A549 (cell line): ENCODE measurements at regions not wholly inside any gene's neighbourhood (a gene's known extent, or its start where the extent isn't known, plus 50 kb on each side); places are given as distances from the start of the nearest gene placed in this dataset.

Experiments used
- ATAC-seq, 2 experiments: fragments of 200-7000 bp in 1 of 2; fragments of >200 bp in 1 of 2; cut with Nextera tagmentation in 1 of 2; cut with Tn5 transposase in 1 of 2; 3 replicates each; pipeline versions ENCODE4 v1.8.0 to v1.9.1; 2018 to 2020; ENCODE audit warnings: mild to moderate bottlenecking in 1 of 2, moderate library complexity in 1 of 2
- CTCF ChIA-PET: fragments of 300-600 bp; sonication (Branson Sonifier 250); formaldehyde crosslinking; extraction: SDS; loops from one replicate; lab custom pipeline; 2021; ENCODE audit warnings: antibody characterized with exemption, inconsistent platforms; lab: Yijun Ruan, JAX
- POLR2A ChIA-PET: fragments of 350-600 bp; formaldehyde crosslinking; extraction: SDS; loops from one replicate; lab custom pipeline; 2021; ENCODE audit warnings: antibody characterized with exemption, inconsistent platforms; lab: Yijun Ruan, JAX
- DNase-seq, 2 experiments: peaks; one replicate each; pipeline versions ENCODE4 v3.0.0 to v3.0.0-alpha.2; 2011 to 2016; ENCODE audit warnings: low read depth in 1 of 2, low spot score in 1 of 2
- FAIRE-seq: peaks from 2 replicates; lab custom pipeline; 2011; peaks lifted over from hg19 to GRCh38; lab: Jason Lieb, UNC
- H3K27ac ChIP-seq, 2 experiments: fragments of >200 bp; sonication (Bioruptor Twin); formaldehyde crosslinking; 3 replicates each; pipeline ENCODE4 v1.5.1; 2016 to 2017
- H3K4me1 ChIP-seq: fragments of >200 bp; sonication (Bioruptor Twin); formaldehyde crosslinking; 3 replicates; pipeline ENCODE4 v1.6.1; 2016
- H3K4me2 ChIP-seq: fragments of >200 bp; sonication (Bioruptor Twin); formaldehyde crosslinking; 3 replicates; pipeline ENCODE4 v1.6.1; 2016
- H3K4me3 ChIP-seq: fragments of >200 bp; sonication (Bioruptor Twin); formaldehyde crosslinking; 3 replicates; pipeline ENCODE4 v1.5.1; 2016
- H3K9me3 ChIP-seq: fragments of >200 bp; sonication (Bioruptor Twin); formaldehyde crosslinking; 3 replicates; pipeline ENCODE4 v1.6.1; 2016
- CBX2 ChIP-seq: fragments of 200-600 bp; sonication (generic); IDR thresholded peaks from 2 replicates; pipeline ENCODE4 v1.6.1; 2016; ENCODE audit warnings: low read depth, mild to moderate bottlenecking, borderline replicate concordance
- CHD2 ChIP-seq: fragments of 150-350 bp; IDR thresholded peaks from 2 replicates; pipeline ENCODE4 v1.6.1; 2014; ENCODE audit warnings: low read length; ENCODE audit not compliant: partially characterized antibody
- CHD4 ChIP-seq: fragments of 200-600 bp; sonication (generic); IDR thresholded peaks from 2 replicates; pipeline ENCODE4 v1.6.1; 2016; ENCODE audit warnings: antibody characterized with exemption, mild to moderate bottlenecking, borderline replicate concordance
- CTCF ChIP-seq: fragments of >200 bp; sonication (Bioruptor Twin); formaldehyde crosslinking; IDR thresholded peaks from 3 replicates; pipeline ENCODE4 v1.5.1; 2016
- FOSL2 ChIP-seq, 2 experiments: fragments of 450-650 bp in 1 of 2; fragments of >200 bp in 1 of 2; sonication (Bioruptor Twin) in 1 of 2; formaldehyde crosslinking; IDR thresholded peaks; 2 replicates each; pipeline versions ENCODE4 v1.5.0 to v1.6.1; 2016 to 2020; ENCODE audit warnings: mild to moderate bottlenecking in 1 of 2, moderate library complexity in 1 of 2
- HDAC2 ChIP-seq: fragments of 200-600 bp; sonication (generic); IDR thresholded peaks from 2 replicates; pipeline ENCODE4 v1.6.1; 2016
- HEYL ChIP-seq: fragments of 250-450 bp; sonication (Bioruptor Pico); IDR thresholded peaks from 2 replicates; pipeline ENCODE4 v1.8.0; 2021; ENCODE audit warnings: mild to moderate bottlenecking, moderate library complexity
- HOXB13 ChIP-seq: fragments of 250-450 bp; sonication (Bioruptor Pico); IDR thresholded peaks from 2 replicates; pipeline ENCODE4 v1.5.0; 2020; ENCODE audit warnings: low read depth, mild to moderate bottlenecking, moderate library complexity
- JUN ChIP-seq, 2 experiments: fragments of >200 bp; sonication (Bioruptor Twin); formaldehyde crosslinking; IDR thresholded peaks; 2 replicates in 1 of 2; 3 replicates in 1 of 2; pipeline ENCODE4 v1.6.1; 2016 to 2017
- JUNB ChIP-seq: fragments of >200 bp; sonication (Bioruptor Twin); formaldehyde crosslinking; IDR thresholded peaks from 2 replicates; pipeline ENCODE4 v1.6.1; 2016
- MAFK ChIP-seq: fragments of 450-650 bp; IDR thresholded peaks from 2 replicates; pipeline ENCODE4 v1.6.1; 2014; ENCODE audit not compliant: partially characterized antibody
- MYC ChIP-seq: IDR thresholded peaks from 2 replicates; pipeline ENCODE4 v1.6.1; 2012; ENCODE audit warnings: mild to moderate bottlenecking, inconsistent platforms, low read length, improper control_type of control experiment, borderline replicate concordance
- NFE2L2 ChIP-seq: fragments of 150-350 bp; conservative IDR thresholded peaks from 2 replicates; pipeline ENCODE4 v1.6.1; 2014; ENCODE audit warnings: low read length
- RAD21 ChIP-seq, 2 experiments: fragments of >200 bp in 1 of 2; sonication (Bioruptor Twin) in 1 of 2; formaldehyde crosslinking in 1 of 2; IDR thresholded peaks in 1 of 2; conservative IDR thresholded peaks in 1 of 2; 2 replicates in 1 of 2; 3 replicates in 1 of 2; pipeline ENCODE4 v1.6.1; 2012 to 2018; ENCODE audit warnings: inconsistent platforms in 1 of 2
- RFX5 ChIP-seq: fragments of 450-650 bp; IDR thresholded peaks from 2 replicates; pipeline ENCODE4 v1.7.1; 2014; ENCODE audit warnings: antibody characterized with exemption, mild to moderate bottlenecking, moderate library complexity
- RNF2 ChIP-seq: fragments of 200-600 bp; sonication (generic); IDR thresholded peaks from 2 replicates; pipeline ENCODE4 v1.6.1; 2016; ENCODE audit warnings: low read depth, mild to moderate bottlenecking, antibody characterized with exemption, moderate library complexity, borderline replicate concordance
- SMC3 ChIP-seq: fragments of >200 bp; sonication (Bioruptor Twin); formaldehyde crosslinking; IDR thresholded peaks from 3 replicates; pipeline ENCODE4 v1.6.1; 2018; ENCODE audit warnings: inconsistent platforms
- SREBF2 ChIP-seq: fragments of 450-650 bp; IDR thresholded peaks from 2 replicates; pipeline ENCODE4 v1.6.1; 2014; ENCODE audit warnings: mild to moderate bottlenecking, moderate library complexity
- ZC3H11A ChIP-seq: fragments of 450-650 bp; IDR thresholded peaks from 2 replicates; pipeline ENCODE4 v1.6.1; 2014; ENCODE audit warnings: antibody characterized with exemption, mild to moderate bottlenecking
- WGBS: methylation state at CpG from one replicate; pipeline ENCODE4 v1.1.6; 2017; ENCODE audit errors: missing lambda C conversion rate; 5-methylcytosine and 5-hydroxymethylcytosine counted together
- TF ChIP-seq, protein P1 (sequence below): fragments of 200-600 bp; sonication (generic); IDR thresholded peaks from 2 replicates; pipeline ENCODE4 v1.6.1; 2016; ENCODE audit warnings: antibody characterized with exemption, mild to moderate bottlenecking, moderate library complexity
- TF ChIP-seq, protein P2 (sequence below): IDR thresholded peaks from 2 replicates; pipeline ENCODE4 v1.6.1; 2012
- TF ChIP-seq, protein P3 (sequence below): fragments of 450-650 bp; IDR thresholded peaks from 2 replicates; pipeline ENCODE4 v1.6.1; 2014; ENCODE audit warnings: antibody characterized with exemption

DNA sequence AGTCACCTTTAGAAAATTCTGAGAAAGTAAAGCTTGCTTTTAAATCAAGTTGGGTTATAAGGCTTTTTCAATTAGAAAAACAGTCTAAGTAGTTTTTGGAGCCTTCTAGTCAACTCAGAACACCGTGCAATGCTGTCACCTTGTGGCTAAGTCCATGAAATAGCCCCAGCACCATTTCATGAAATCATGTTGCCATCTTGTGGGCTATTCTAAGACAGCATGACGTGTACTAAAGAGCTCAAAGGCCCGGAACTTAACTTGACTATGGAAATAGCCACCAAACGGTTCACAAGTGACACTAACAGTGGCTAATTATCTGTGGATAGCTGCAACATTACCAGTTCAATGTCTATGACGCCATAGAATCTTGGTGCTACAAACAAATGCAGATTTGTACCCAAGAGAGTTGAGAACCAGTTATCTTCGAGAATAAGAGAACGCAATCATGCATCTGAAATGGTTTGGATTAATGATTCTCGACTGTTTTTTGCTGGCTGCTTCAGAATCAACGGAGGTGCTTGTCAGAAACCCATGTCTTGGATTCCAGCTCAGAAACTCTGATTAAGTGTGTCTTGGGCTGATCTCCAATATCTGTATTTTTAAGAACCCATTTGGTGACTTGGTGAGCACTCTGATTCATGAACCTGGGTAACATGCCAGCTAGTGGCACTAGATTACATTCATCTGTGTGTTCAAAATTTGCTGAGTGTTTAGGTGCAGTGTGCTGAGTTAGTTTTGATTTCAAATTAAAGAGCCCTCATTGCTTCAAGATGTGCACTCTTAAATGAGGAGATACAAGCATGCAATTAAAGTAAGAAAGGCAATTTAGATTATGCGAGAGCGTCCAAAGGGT, 111.2 kb upstream of the MCTP2 start:
- DNase-seq (peak; percentile 51 to 86), ATAC-seq (peak; percentile 94 to 99), FAIRE-seq (peak; percentile 83)
- H3K27ac ChIP-seq, result no peak overlapping the region
- H3K9me3 ChIP-seq, result 0 out of 3 replicates have a peak, but pooled peaks cover 5% of the 10 kb centered on the region
- no peak overlapping the region for H3K4me3 ChIP-seq
- H3K4me1 ChIP-seq, result no peaks in the 10 kb centered on the region
- CTCF ChIA-PET, result interaction anchor here (0.6 to 2.2 kb wide), 50 partner anchors 9 to 1151 kb away, joined by 3 to 97 read pairs (median 4); no protein-coding TSS in a partner anchor
- no peak overlapping the region for H3K4me2 ChIP-seq
- POLR2A ChIA-PET, result no interaction called here
- 19% methylated on average over 11 of the region's 11 CpGs for WGBS
- peak; percentile 87 for TF ChIP-seq SMC3
- no peak for TF ChIP-seq MAFK
- TF ChIP-seq RAD21 (conservative IDR thresholded peaks at IDR 0.05 in 1 of 2, IDR thresholded peaks at IDR 0.05 in 1 of 2), result peak; percentile 92 to 97
- TF ChIP-seq CTCF, result peak; percentile 96

DNA sequence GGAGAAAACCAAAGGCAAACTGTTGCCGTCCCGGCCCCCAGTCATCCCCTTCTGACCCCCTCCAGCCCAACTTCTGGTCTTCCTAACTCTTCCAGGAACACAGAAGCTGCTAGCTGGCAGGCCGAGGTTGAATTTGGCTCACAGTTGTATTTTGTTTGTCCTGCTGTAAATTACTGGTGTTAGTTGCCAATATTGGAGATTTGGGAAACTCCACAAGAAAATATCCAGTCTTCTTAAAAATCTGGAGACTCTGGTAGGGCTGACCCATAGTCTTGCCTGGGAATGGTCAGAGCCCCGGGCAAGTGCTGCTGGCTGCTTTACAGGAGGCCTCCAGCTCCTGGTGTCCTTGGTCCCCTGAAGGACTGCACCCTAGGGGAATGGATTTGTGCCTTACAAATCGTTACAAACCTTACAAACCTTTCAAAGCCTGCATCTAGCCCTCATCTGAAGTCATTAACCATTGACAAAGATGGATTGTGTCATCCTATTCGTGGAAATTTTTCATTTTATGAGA, 112.0 kb upstream of the MCTP2 start:
- Histone ChIP-seq H3K4me1 (no peaks in the 10 kb centered on the region), H3K9me3 (0 out of 3 replicates have a peak, but pooled peaks cover 6% of the 10 kb centered on the region), H3K4me2 (no peak overlapping the region), H3K4me3 (no peak overlapping the region), H3K27ac (no peak overlapping the region)
- ATAC-seq (peak; percentile 47 to 66; a peak in 3 of 6 replicates), DNase-seq (no peak), FAIRE-seq (no peak)
- TF ChIP-seq, protein P1, sequence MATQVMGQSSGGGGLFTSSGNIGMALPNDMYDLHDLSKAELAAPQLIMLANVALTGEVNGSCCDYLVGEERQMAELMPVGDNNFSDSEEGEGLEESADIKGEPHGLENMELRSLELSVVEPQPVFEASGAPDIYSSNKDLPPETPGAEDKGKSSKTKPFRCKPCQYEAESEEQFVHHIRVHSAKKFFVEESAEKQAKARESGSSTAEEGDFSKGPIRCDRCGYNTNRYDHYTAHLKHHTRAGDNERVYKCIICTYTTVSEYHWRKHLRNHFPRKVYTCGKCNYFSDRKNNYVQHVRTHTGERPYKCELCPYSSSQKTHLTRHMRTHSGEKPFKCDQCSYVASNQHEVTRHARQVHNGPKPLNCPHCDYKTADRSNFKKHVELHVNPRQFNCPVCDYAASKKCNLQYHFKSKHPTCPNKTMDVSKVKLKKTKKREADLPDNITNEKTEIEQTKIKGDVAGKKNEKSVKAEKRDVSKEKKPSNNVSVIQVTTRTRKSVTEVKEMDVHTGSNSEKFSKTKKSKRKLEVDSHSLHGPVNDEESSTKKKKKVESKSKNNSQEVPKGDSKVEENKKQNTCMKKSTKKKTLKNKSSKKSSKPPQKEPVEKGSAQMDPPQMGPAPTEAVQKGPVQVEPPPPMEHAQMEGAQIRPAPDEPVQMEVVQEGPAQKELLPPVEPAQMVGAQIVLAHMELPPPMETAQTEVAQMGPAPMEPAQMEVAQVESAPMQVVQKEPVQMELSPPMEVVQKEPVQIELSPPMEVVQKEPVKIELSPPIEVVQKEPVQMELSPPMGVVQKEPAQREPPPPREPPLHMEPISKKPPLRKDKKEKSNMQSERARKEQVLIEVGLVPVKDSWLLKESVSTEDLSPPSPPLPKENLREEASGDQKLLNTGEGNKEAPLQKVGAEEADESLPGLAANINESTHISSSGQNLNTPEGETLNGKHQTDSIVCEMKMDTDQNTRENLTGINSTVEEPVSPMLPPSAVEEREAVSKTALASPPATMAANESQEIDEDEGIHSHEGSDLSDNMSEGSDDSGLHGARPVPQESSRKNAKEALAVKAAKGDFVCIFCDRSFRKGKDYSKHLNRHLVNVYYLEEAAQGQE, result no peak
- TF ChIP-seq SREBF2 (no peak), MYC (no peak), NFE2L2 (no peak), RNF2 (no peak)
- CTCF ChIA-PET, result interaction anchor here (0.6 to 2.2 kb wide), 44 partner anchors 8 to 1130 kb away, joined by 3 to 97 read pairs (median 4); no protein-coding TSS in a partner anchor
- POLR2A ChIA-PET, result no interaction called here
- 3% methylated on average over 6 of the region's 6 CpGs for WGBS

- FAIRE-seq (no peak), DNase-seq (no peak), ATAC-seq (no peak)
- 0% methylated on average over 2 of the region's 2 CpGs for WGBS
- H3K27ac ChIP-seq, result no peak overlapping the region
- no peak overlapping the region for H3K4me2 ChIP-seq
- ChIA-PET POLR2A (no interaction called here), CTCF (interaction anchor here (1.1 kb wide), 1 partner anchor 9 kb away, joined by 4 read pairs; no protein-coding TSS in a partner anchor)
- H3K4me1 ChIP-seq, result no peaks in the 10 kb centered on the region
- H3K9me3 ChIP-seq, result 0 out of 3 replicates have a peak, but pooled peaks cover 6% of the 10 kb centered on the region
- no peak overlapping the region for H3K4me3 ChIP-seq
- TF ChIP-seq, protein P2, sequence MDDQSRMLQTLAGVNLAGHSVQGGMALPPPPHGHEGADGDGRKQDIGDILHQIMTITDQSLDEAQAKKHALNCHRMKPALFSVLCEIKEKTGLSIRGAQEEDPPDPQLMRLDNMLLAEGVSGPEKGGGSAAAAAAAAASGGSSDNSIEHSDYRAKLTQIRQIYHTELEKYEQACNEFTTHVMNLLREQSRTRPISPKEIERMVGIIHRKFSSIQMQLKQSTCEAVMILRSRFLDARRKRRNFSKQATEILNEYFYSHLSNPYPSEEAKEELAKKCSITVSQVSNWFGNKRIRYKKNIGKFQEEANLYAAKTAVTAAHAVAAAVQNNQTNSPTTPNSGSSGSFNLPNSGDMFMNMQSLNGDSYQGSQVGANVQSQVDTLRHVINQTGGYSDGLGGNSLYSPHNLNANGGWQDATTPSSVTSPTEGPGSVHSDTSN, result no peak
- TF ChIP-seq ZC3H11A (no peak), JUNB (no peak), MYC (no peak), FOSL2 (IDR thresholded peaks at IDR 0.05) (no peak), FOSL2 (CRISPR knock-in tag; IDR thresholded peaks at IDR 0.05) (no peak), CHD4 (no peak), JUN (IDR thresholded peaks at IDR 0.05) (no peak), HOXB13 (CRISPR knock-in tag) (no peak), CHD2 (no peak), HDAC2 (no peak), HEYL (no peak), CBX2 (no peak), RFX5 (no peak), RAD21 (conservative IDR thresholded peaks at IDR 0.05 in 1 of 2, IDR thresholded peaks at IDR 0.05 in 1 of 2) (no peak)
- TF ChIP-seq, protein P3, sequence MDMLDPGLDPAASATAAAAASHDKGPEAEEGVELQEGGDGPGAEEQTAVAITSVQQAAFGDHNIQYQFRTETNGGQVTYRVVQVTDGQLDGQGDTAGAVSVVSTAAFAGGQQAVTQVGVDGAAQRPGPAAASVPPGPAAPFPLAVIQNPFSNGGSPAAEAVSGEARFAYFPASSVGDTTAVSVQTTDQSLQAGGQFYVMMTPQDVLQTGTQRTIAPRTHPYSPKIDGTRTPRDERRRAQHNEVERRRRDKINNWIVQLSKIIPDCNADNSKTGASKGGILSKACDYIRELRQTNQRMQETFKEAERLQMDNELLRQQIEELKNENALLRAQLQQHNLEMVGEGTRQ, result no peak
These were observed 120.8 kb upstream of the MCTP2 start for GRCh38 chr15:94110476-94111130.
